NCI-H1436 (cell line): ENCODE measurements at regions not wholly inside any gene's neighbourhood (a gene's known extent, or its start where the extent isn't known, plus 50 kb on each side); places are given as distances from the start of the nearest gene placed in this dataset.
A peak's percentile ranks its signal among the peaks of the same experiment; 100 is the strongest.

Experiments
- DNase-seq: peaks from one replicate; lab custom pipeline; 2025; lab: John Stamatoyannopoulos, UW

DNA sequence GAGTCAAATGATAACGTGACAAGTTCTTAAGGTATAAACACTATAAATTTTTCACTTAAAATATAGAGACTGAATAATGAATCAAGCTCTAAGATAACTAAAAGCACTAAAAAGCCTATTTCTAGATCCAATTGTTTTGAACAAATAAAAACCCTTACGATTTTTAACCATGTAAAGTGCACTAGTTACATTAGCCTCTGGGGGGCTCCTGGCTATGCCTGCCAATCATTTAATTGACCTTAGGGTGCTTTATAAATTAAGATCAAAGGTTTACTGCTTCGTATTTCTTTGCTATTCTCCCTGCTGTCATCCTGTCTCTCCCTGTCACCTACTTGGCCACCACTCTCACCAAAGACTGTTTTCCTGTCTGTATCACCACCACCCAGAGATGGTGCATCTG is 133.4 kb downstream of the ESM1 start:
- DNase-seq: no peak

DNA sequence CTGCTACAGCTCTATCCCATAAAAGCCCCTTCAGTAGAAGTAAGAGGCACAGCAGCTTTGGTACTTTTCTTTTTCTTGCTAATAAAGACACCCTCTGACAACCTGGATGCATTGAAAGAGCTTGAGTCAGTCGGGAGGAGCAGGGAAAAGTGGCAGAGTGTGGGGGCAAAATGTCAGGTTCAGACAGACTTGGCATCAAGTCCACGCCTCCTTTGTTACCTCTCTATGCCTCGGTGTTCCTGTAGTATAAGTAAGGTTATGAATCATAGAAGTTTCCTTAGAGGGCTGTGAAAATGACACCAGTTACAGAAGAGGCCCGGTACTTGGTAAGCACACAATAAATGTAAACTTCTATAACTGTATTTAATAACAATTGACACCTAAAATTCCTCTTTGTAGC is 133.9 kb downstream of the ESM1 start:
- DNase-seq: no peak

DNA sequence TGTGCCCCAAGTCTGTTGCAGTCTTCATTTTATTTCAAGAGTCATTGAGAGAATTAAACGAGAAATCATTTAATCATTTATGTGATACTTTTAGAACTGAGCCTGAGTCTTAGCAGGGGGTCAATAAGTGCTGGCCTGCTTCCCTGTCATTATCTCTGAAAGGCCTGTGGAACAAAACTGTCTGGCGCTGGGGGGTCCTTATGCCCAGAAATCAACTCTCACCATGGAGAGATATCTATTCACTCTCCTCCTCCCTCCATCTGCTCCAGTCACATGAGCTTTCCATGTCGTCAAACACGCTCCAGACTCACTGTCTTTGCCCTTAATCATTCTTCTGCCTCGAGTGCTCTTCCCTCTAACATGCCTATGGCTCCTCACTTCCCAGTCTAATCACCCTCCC is 136.8 kb downstream of the ESM1 start:
- DNase-seq: no peak

DNA sequence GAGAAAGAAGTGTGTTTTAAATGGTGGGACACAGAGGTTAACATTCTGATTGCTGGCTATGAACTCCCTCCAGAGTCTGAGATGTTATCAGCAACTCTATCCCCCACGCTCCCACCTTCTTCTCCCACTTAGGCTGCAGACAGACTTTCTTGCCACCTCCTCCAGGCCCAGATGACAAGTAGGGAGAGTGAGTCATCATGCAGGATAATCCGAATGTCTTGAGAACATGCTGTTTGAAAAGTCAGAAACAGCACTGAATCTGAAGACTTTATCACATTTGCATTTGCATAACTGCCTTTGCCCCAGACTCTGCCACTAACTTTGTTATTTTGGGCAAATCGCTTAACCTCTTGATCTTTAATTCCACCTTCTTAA is 139.8 kb downstream of the ESM1 start:
- DNase-seq: no peak

DNA sequence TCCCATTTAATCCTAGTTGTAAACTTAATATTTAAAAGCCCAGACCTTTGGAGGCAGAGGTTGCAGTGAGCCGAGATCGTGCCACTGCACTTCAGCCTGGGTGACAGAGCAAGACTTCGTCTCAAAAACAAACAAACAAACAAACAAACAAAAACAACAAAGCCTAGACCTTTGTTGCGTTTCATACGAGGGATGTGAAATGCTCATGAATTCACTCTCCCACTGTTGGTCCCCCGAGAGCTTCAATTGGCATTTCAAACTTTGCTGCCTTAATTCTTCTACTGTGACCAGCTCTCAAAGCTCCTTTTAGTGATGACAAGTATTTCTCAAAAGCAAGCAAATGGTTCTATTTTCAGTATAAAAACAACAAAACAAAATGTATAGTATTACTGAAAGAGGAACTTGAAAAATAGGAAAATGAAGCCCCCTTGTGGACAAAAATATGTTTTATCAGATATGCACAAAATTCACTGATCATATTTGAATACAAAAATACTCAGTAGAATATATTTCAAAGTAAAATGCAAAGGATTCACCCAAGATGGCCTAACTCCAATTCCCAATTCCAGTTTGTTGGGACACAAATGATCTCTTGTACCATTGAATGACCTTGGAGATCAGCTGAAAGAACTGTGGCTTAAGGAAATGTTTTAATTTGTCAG is 140.4 kb downstream of the ESM1 start:
- peak; percentile 27 for DNase-seq

- DNase-seq: no peak
Measured at GRCh38 chr5:54844266-54844665, 141.1 kb downstream of the ESM1 start.

GRCh38 chr5:54841481-54841880 is 143.9 kb downstream of the ESM1 start:
- no peak for DNase-seq

- DNase-seq: peak; percentile 74
Measured at GRCh38 chr5:54838843-54839242, 146.6 kb downstream of the ESM1 start.

GRCh38 chr5:54837981-54838380 is 147.4 kb downstream of the ESM1 start:
- peak; percentile 43 for DNase-seq

DNA sequence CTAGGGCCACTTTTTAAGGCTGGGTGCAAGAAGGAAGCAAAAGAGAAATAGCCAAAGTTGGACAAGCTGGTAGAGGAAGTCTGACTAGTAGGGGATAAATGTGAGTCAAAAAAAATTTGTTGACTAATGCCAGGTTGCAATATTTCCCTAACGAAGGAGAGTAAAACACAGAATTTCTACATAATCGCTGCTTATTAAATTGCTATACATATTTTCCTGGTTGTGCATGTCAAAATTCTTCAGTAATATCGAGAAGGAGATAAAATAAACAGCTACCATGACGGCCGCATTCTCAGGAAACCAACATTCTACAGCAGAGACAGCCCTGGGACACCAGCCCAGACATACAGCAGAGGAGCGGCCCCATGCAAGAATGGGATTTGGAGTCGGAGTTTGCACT is 148.3 kb downstream of the ESM1 start:
- no peak for DNase-seq

DNA sequence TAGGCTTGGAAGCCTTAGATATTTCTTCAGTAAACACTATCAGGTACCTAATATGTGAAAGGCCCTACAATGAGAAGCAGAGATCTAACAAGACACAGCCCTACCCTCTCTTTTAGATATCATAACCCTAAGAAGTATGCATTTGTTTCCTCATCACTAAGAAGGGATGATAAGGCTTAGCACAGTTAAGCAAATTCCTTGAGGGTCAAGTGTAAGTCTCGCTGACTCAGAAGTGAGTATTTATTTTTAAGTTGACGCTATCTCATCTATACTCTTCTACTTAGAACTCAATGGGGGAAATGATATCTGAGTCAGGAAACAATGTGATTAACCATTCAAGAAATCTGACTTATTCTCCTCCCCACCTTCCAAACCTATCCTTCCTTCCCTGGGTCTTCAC is 149.7 kb downstream of the ESM1 start:
- no peak for DNase-seq

GRCh38 chr5:54834121-54834842 is 151.1 kb downstream of the ESM1 start:
- no peak for DNase-seq

DNA sequence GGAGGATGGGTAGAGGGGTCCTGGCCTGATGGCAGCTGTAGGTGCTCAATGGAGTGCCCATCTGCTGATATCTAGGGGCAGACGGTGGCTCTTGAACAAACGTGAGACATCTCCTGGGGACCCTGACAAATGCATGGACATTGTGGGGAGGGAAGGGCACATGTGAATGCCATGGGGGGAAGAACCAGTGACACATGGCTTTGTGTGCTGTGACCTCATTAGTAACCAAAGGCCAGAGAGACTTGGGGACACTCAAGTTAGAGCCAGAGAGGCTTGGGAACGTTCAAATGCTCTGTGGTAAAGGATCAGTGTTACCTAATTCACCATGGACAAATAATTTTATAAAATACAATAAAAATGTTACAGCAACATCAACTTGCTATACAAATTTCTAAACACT is 151.8 kb downstream of the ESM1 start:
- DNase-seq: no peak

- no peak for DNase-seq
Measured at GRCh38 chr5:54832858-54833257, 152.5 kb downstream of the ESM1 start.

DNA sequence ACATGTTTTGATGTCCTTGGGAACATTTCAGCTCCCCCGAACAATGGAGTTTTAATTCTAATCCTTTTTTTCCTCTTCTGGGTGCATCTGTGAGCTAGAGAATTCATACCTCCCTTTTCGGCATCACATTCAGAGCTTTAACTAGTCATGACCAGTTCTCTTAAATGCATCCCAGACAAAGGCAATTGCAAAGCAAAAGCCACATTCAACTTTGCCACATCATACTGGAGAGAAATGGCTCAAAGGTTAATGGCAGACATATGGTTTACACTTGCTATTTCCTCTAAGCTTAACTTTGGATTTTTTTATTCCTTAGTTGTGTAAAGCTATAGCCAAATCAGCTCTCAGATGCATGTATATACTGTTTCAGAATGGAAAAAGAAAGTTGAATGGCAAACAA is 153.3 kb downstream of the ESM1 start:
- no peak for DNase-seq

DNA sequence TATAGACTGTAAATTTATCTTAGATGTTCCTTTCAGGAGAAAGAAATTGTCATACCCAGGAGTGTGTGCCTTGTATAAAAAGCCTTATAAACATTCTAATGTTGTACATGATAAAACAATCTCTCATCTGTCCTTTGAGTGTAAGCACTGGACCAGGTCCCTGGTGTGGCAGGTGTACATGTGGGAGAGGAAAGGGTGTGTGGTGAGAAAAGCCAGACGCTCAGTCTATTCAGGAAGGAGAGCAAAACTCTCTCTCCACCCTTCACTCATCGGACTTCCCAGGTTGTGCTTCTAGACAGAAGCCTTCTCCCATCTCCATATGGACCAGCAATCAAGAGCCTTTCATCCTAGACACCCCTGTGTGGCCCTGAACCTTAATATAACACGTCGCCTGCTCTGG is 154.2 kb downstream of the ESM1 start:
- no peak for DNase-seq

GRCh38 chr5:54829676-54830535 is 155.5 kb downstream of the ESM1 start:
- no peak for DNase-seq

GRCh38 chr5:54829102-54829501 is 156.3 kb downstream of the ESM1 start:
- DNase-seq: no peak

DNA sequence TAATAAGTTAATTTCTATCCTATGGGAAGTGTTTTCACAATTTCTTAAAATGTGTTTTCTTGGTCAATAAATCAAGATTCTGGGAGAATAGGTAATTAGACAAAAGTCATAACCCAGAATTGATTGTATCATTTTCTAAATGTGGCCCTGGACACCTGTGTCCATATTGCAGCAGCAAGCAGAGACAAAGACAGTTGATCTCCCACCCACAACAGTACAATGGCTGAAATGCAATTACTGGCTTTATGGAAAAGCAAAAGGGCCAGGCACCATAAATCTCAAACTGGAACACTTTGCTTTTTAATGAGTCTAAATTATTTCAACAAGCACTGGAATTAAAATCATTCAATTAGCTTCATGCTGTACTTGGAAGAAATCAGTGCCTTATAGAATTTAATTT is 157.2 kb downstream of the ESM1 start:
- no peak for DNase-seq

- no peak for DNase-seq
Measured at GRCh38 chr5:54825005-54825404, 160.4 kb downstream of the ESM1 start.

- DNase-seq: no peak
Measured at GRCh38 chr5:54823006-54823405, 162.4 kb downstream of the ESM1 start.

GRCh38 chr5:54822324-54822687 is 163.1 kb downstream of the ESM1 start:
- no peak for DNase-seq
